MCF 10A (cell line): ENCODE measurements at regions not wholly inside any gene's neighbourhood (a gene's known extent, or its start where the extent isn't known, plus 50 kb on each side); places are given as distances from the start of the nearest gene placed in this dataset.

ENCODE experiments used
- BruUV-seq: library from RNA; stranded (reverse); fragments of 400-500 nt; replicated peaks from 2 replicates; lab custom pipeline; 2021; lab: Mats Ljungman, UMichigan
- CTCF ChIA-PET: fragments of 300-600 bp; sonication (Branson Sonifier 250); formaldehyde crosslinking; extraction: SDS; loops from one replicate; lab custom pipeline; 2021; ENCODE audit warnings: antibody characterized with exemption, inconsistent platforms; lab: Yijun Ruan, JAX
- POLR2A ChIA-PET: fragments of 300-600, 350-650 bp; sonication (Branson Sonifier 250); formaldehyde crosslinking; extraction: SDS; loops from one replicate; lab custom pipeline; 2020; ENCODE audit warnings: antibody characterized with exemption, inconsistent platforms; lab: Yijun Ruan, JAX
- DNase-seq: peaks from one replicate; pipeline ENCODE4 v3.0.0-alpha.2; 2018; ENCODE audit not compliant: unreplicated experiment
- H3K27ac Mint-ChIP-seq: one replicate; pipeline ENCODE4 v1.8.0; 2022; ENCODE audit warnings: mild to moderate bottlenecking, low read depth, mixed read lengths; ENCODE audit not compliant: unreplicated experiment
- H3K27me3 Mint-ChIP-seq: one replicate; pipeline ENCODE4 v1.8.0; 2022; ENCODE audit warnings: mixed read lengths; ENCODE audit not compliant: insufficient read depth, unreplicated experiment
- H3K36me3 Mint-ChIP-seq: one replicate; pipeline ENCODE4 v1.8.0; 2022; ENCODE audit warnings: mild to moderate bottlenecking, moderate library complexity, mixed read lengths; ENCODE audit not compliant: insufficient read depth, unreplicated experiment
- H3K4me1 Mint-ChIP-seq: one replicate; pipeline ENCODE4 v1.8.0; 2022; ENCODE audit warnings: mixed read lengths; ENCODE audit not compliant: insufficient read depth, unreplicated experiment
- H3K4me3 Mint-ChIP-seq: one replicate; pipeline ENCODE4 v1.8.0; 2022; ENCODE audit warnings: mild to moderate bottlenecking, moderate library complexity, mixed read lengths; ENCODE audit not compliant: unreplicated experiment
- H3K9me3 Mint-ChIP-seq: one replicate; pipeline ENCODE4 v1.8.0; 2022; ENCODE audit warnings: mixed read lengths; ENCODE audit not compliant: unreplicated experiment
- intact Hi-C: fragments of 100-400 bp; cut with micrococcal nuclease; formaldehyde crosslinking; loops from 2 replicates; pipeline ENCODE4 v1.14.1; 2022
- TF ChIP-seq, protein P1 (sequence below): fragments of 200-600 bp; IDR thresholded peaks from one replicate; pipeline ENCODE4 v1.8.0; 2022; ENCODE audit warnings: antibody characterized with exemption, mild to moderate bottlenecking; ENCODE audit not compliant: unreplicated experiment

DNA sequence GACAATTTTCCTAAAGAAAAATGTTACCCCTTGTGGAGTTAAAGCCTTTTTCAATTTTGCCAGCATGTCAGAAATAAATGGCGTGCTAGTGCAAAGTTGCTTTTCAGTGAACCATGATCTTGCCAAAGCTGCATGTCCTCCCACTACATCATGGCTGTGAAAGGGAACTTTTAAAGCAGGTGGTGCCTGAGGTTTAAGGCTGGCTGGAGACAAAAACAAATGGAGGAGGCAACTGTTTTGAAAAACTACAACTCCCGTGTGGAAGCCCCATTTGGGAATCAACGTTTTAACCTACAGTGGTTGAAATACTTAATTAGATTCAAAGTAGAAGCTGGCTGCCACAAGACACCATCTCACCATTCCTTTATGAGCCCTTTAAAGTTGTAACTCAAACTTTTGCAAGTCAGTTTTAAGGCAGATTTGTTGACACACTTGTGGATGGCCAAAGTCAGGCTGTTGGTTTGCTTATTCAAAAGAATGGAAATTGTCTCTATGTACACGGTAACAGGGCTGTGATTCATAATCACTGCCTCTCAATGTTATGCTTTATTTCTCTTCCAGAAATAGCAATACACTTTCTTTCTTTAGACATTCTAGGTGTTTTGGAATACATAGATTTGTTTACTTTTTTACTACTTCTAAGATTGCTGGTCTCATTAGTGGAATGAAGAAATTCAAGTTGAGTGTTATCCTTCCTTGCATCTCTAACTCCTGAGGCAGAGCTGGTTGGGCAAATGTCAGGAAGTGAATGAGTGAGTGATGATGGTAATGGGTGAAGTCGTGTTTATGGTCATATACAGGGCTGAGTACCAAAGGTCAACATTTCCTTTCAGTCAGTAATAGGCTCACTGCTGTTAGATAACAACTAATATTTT lies 196.4 kb upstream of the GMDS start:
- no peak for DNase-seq
- H3K4me1 Mint-ChIP-seq, result no peaks in the 10 kb centered on the region
- no TSS peak for BruUV-seq
- H3K9me3 Mint-ChIP-seq, result no peaks in the 10 kb centered on the region
- no peak overlapping the region for H3K27ac Mint-ChIP-seq
- no peaks in the 10 kb centered on the region for H3K27me3 Mint-ChIP-seq
- POLR2A ChIA-PET, result no interaction called here
- intact Hi-C loops, result loop anchor here (10.0 kb wide), 1 partner anchor 253 kb away; no protein-coding TSS in a partner anchor
- no peak overlapping the region for H3K4me3 Mint-ChIP-seq
- no peaks in the 10 kb centered on the region for H3K36me3 Mint-ChIP-seq
- TF ChIP-seq, protein P1, sequence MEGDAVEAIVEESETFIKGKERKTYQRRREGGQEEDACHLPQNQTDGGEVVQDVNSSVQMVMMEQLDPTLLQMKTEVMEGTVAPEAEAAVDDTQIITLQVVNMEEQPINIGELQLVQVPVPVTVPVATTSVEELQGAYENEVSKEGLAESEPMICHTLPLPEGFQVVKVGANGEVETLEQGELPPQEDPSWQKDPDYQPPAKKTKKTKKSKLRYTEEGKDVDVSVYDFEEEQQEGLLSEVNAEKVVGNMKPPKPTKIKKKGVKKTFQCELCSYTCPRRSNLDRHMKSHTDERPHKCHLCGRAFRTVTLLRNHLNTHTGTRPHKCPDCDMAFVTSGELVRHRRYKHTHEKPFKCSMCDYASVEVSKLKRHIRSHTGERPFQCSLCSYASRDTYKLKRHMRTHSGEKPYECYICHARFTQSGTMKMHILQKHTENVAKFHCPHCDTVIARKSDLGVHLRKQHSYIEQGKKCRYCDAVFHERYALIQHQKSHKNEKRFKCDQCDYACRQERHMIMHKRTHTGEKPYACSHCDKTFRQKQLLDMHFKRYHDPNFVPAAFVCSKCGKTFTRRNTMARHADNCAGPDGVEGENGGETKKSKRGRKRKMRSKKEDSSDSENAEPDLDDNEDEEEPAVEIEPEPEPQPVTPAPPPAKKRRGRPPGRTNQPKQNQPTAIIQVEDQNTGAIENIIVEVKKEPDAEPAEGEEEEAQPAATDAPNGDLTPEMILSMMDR, result no peak
- CTCF ChIA-PET, result interaction anchor here (0.5 kb wide), 1 partner anchor 901 kb away, joined by 3 read pairs; no protein-coding TSS in a partner anchor

DNA sequence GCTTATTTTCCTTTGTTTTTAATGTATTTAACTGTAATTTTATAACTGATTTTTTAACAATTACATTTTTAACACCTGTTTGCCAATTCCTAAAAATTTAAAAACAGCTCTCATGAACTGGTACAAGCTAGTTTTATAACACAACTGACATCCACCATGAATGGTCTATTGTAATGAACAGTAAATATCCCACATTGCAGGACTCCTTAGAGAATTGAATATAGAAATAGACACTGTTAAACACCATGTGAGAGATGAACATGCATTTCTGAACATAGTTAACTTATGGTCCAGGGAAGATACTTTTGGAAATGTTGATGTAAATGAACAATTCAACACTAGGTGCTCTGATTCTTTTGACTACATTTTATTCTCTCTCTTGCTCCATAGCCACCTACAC lies 195.1 kb upstream of the GMDS start:
- ChIA-PET POLR2A (no interaction called here), CTCF (interaction anchor here (0.9 to 1.1 kb wide), 2 partner anchors 9 to 86 kb away, joined by 3 to 6 read pairs; no protein-coding TSS in a partner anchor)
- TF ChIP-seq, protein P1, result no peak
- BruUV-seq, result no TSS peak
- Mint-ChIP-seq H3K27me3 (no peaks in the 10 kb centered on the region), H3K4me1 (no peaks in the 10 kb centered on the region), H3K27ac (no peak overlapping the region), H3K36me3 (no peaks in the 10 kb centered on the region), H3K4me3 (no peak overlapping the region), H3K9me3 (no peaks in the 10 kb centered on the region)
- no peak for DNase-seq
- intact Hi-C loops, result loop anchor here (10.0 kb wide), 1 partner anchor 254 kb away; no protein-coding TSS in a partner anchor

DNA sequence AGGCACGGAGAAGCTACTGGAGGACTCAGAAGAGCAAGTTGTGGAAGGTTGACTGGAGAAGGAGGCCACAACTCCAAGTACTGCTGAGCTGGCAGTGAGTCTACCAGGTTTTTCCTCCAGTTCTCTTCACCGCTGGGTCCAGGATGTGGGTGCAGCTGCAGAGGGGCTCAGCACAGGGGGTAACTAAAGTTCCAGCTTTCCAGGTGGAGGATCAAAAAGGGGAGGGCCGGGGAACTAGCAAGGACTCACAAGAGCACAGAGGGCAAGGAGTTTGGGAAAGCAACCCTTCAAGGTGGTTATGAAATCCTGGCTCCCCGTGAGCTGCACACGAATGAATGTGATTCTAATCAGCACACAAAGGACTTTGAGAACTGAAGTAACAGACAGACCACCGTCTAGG lies 194.2 kb upstream of the GMDS start:
- TF ChIP-seq, protein P1, result no peak
- H3K4me3 Mint-ChIP-seq, result no peak overlapping the region
- POLR2A ChIA-PET, result no interaction called here
- BruUV-seq, result no TSS peak
- intact Hi-C loops, result loop anchor here (10.0 kb wide), 1 partner anchor 255 kb away; no protein-coding TSS in a partner anchor
- CTCF ChIA-PET, result interaction anchor here (1.1 kb wide), 1 partner anchor 9 kb away, joined by 6 read pairs; no protein-coding TSS in a partner anchor
- H3K27me3 Mint-ChIP-seq, result no peaks in the 10 kb centered on the region
- no peak overlapping the region for H3K27ac Mint-ChIP-seq
- H3K4me1 Mint-ChIP-seq, result no peaks in the 10 kb centered on the region
- no peaks in the 10 kb centered on the region for H3K36me3 Mint-ChIP-seq
- no peak for DNase-seq
- H3K9me3 Mint-ChIP-seq, result no peaks in the 10 kb centered on the region

DNA sequence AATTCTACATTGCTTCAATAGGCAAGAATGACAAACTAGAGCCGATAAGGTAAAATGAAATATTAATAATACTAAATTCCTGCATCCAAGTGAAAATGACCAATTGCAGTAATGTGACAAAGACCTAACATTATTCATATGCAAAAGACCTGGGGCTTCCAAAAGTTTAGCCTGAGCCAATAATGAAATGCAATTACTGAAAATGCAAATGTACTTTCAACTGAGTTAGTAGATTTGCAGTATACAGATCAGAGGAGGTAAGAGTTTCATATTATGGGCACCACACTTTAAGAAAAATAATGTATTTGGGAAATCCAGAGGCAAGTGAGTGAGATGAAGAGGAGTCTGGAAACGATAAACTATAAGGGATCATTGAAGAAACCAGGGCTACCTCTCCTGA lies 193.7 kb upstream of the GMDS start:
- POLR2A ChIA-PET, result no interaction called here
- H3K4me3 Mint-ChIP-seq, result no peak overlapping the region
- no peak for DNase-seq

More for the DNA sequence above, 193.7 kb upstream of the GMDS start:
- Mint-ChIP-seq H3K9me3 (no peaks in the 10 kb centered on the region), H3K27me3 (no peaks in the 10 kb centered on the region), H3K4me1 (no peaks in the 10 kb centered on the region), H3K36me3 (no peaks in the 10 kb centered on the region), H3K27ac (no peak overlapping the region)
- TF ChIP-seq, protein P1, result no peak
- intact Hi-C loops, result no loop called here
- BruUV-seq, result no TSS peak
- CTCF ChIA-PET, result interaction anchor here (1.1 to 3.1 kb wide), 2 partner anchors 9 to 10 kb away, joined by 6 to 13 read pairs; no protein-coding TSS in a partner anchor
